WTC11 (cell line): ENCODE measurements at regions not wholly inside any gene's neighbourhood (a gene's known extent, or its start where the extent isn't known, plus 50 kb on each side); places are given as distances from the start of the nearest gene placed in this dataset.

Experiments used
- ATAC-seq: fragments of 200-7000 bp; cut with Tn5 transposase; 2 replicates; pipeline ENCODE4 v1.10.0; 2021; ENCODE audit warnings: mild to moderate bottlenecking, moderate library complexity
- CTCF ChIA-PET: fragments of 300-600 bp; sonication (Branson Sonifier 250); formaldehyde crosslinking; loops from one replicate; lab custom pipeline; 2021; ENCODE audit warnings: antibody characterized with exemption; lab: Charles Lee
- POLR2A ChIA-PET: fragments of 350-600 bp; sonication (Branson Sonifier 250); formaldehyde crosslinking; loops from one replicate; lab custom pipeline; 2021; ENCODE audit warnings: antibody characterized with exemption; lab: Charles Lee
- DNase-seq: peaks from one replicate; pipeline ENCODE4 v3.0.0; 2021; ENCODE audit warnings: low spot score
- H3K27ac Mint-ChIP-seq: 2 replicates; pipeline ENCODE4 v1.8.0; 2021; ENCODE audit warnings: mixed read lengths
- H3K27me3 Mint-ChIP-seq: 2 replicates; pipeline ENCODE4 v1.8.0; 2021; ENCODE audit warnings: low read depth, mild to moderate bottlenecking, moderate library complexity, mixed read lengths
- H3K36me3 Mint-ChIP-seq: 2 replicates; pipeline ENCODE4 v1.8.0; 2021; ENCODE audit warnings: mixed read lengths
- H3K4me1 Mint-ChIP-seq: 2 replicates; pipeline ENCODE4 v1.8.0; 2022; ENCODE audit warnings: mixed read lengths
- H3K4me3 Mint-ChIP-seq: 2 replicates; pipeline ENCODE4 v1.8.0; 2021; ENCODE audit warnings: mild to moderate bottlenecking, moderate library complexity, mixed read lengths
- H3K9me3 Mint-ChIP-seq: 2 replicates; pipeline ENCODE4 v1.8.0; 2021; ENCODE audit warnings: mixed read lengths
- CBFB ChIP-seq: sonication (generic); formaldehyde crosslinking; IDR thresholded peaks from 2 replicates; pipeline ENCODE4 v1.8.1; 2022; ENCODE audit warnings: mild to moderate bottlenecking, low read depth, missing genetic modification reagents
- CDX4 ChIP-seq: fragments of 250-450 bp; sonication (Bioruptor Pico); IDR thresholded peaks from 2 replicates; pipeline ENCODE4 v1.9.0; 2021; ENCODE audit warnings: moderate library complexity, mild to moderate bottlenecking, inconsistent platforms, borderline replicate concordance
- E2F4 ChIP-seq: sonication (generic); formaldehyde crosslinking; IDR thresholded peaks from 2 replicates; pipeline ENCODE4 v1.8.1; 2022; ENCODE audit warnings: low read depth, mild to moderate bottlenecking, moderate library complexity, missing genetic modification reagents, borderline replicate concordance
- FOXJ3 ChIP-seq: sonication (generic); formaldehyde crosslinking; IDR thresholded peaks from 2 replicates; pipeline ENCODE4 v1.9.0; 2021; ENCODE audit warnings: missing genetic modification reagents, mild to moderate bottlenecking, borderline replicate concordance
- GABPB1 ChIP-seq: sonication (generic); formaldehyde crosslinking; IDR thresholded peaks from 2 replicates; pipeline ENCODE4 v1.8.1; 2023; ENCODE audit warnings: mild to moderate bottlenecking, missing genetic modification reagents
- HMGXB4 ChIP-seq: sonication (generic); formaldehyde crosslinking; IDR thresholded peaks from 2 replicates; pipeline ENCODE4 v1.8.1; 2023; ENCODE audit warnings: mild to moderate bottlenecking, moderate library complexity, missing genetic modification reagents
- KAT7 ChIP-seq: sonication (generic); formaldehyde crosslinking; IDR thresholded peaks from 2 replicates; pipeline ENCODE4 v1.8.1; 2023; ENCODE audit warnings: missing genetic modification reagents, mild to moderate bottlenecking, borderline replicate concordance
- MYBL2 ChIP-seq: sonication (generic); formaldehyde crosslinking; IDR thresholded peaks from 2 replicates; pipeline ENCODE4 v1.8.1; 2023; ENCODE audit warnings: mild to moderate bottlenecking, moderate library complexity, missing genetic modification reagents
- NR3C1 ChIP-seq: sonication (generic); formaldehyde crosslinking; conservative IDR thresholded peaks from 2 replicates; pipeline ENCODE4 v1.8.1; 2023; ENCODE audit warnings: low read depth, mild to moderate bottlenecking, missing genetic modification reagents
- OVOL2 ChIP-seq: fragments of 250-450 bp; sonication (Bioruptor Pico); IDR thresholded peaks from 2 replicates; pipeline ENCODE4 v1.9.0; 2021; ENCODE audit warnings: mild to moderate bottlenecking, borderline replicate concordance
- PRRX2 ChIP-seq: fragments of 250-450 bp; sonication (Bioruptor Pico); IDR thresholded peaks from 2 replicates; pipeline ENCODE4 v1.8.0; 2021; ENCODE audit warnings: mild to moderate bottlenecking
- SP1 ChIP-seq: sonication (generic); formaldehyde crosslinking; conservative IDR thresholded peaks from 2 replicates; pipeline ENCODE4 v1.8.1; 2022; ENCODE audit warnings: missing genetic modification reagents
- TCF7 ChIP-seq: sonication (generic); formaldehyde crosslinking; IDR thresholded peaks from 2 replicates; pipeline ENCODE4 v1.8.0; 2022; ENCODE audit warnings: mild to moderate bottlenecking, low read depth, missing genetic modification reagents, moderate library complexity
- TEAD4 ChIP-seq: sonication (generic); formaldehyde crosslinking; IDR thresholded peaks from 2 replicates; pipeline ENCODE4 v1.8.0; 2022; ENCODE audit warnings: mild to moderate bottlenecking, missing genetic modification reagents
- ZBTB43 ChIP-seq: sonication (generic); formaldehyde crosslinking; IDR thresholded peaks from 2 replicates; pipeline ENCODE4 v1.8.1; 2023; ENCODE audit warnings: mild to moderate bottlenecking, missing genetic modification reagents
- ZNF138 ChIP-seq: sonication (generic); formaldehyde crosslinking; conservative IDR thresholded peaks from 2 replicates; pipeline ENCODE4 v1.8.1; 2022; ENCODE audit warnings: mild to moderate bottlenecking, moderate library complexity, missing genetic modification reagents
- ZNF219 ChIP-seq: sonication (generic); formaldehyde crosslinking; IDR thresholded peaks from 2 replicates; pipeline ENCODE4 v1.8.0; 2023; ENCODE audit warnings: missing genetic modification reagents, mild to moderate bottlenecking, borderline replicate concordance
- ZNF232 ChIP-seq: sonication (generic); formaldehyde crosslinking; IDR thresholded peaks from 2 replicates; pipeline ENCODE4 v1.8.0; 2022; ENCODE audit warnings: mild to moderate bottlenecking, missing genetic modification reagents
- ZNF263 ChIP-seq: sonication (generic); formaldehyde crosslinking; IDR thresholded peaks from 2 replicates; pipeline ENCODE4 v1.8.1; 2022; ENCODE audit warnings: low read depth, mild to moderate bottlenecking, moderate library complexity, missing genetic modification reagents
- ZNF317 ChIP-seq: sonication (generic); formaldehyde crosslinking; IDR thresholded peaks from 2 replicates; pipeline ENCODE4 v1.8.1; 2023; ENCODE audit warnings: low read depth, mild to moderate bottlenecking, moderate library complexity, missing genetic modification reagents, borderline replicate concordance
- ZNF423 ChIP-seq: fragments of 250-450 bp; sonication (Bioruptor Pico); IDR thresholded peaks from 2 replicates; pipeline ENCODE4 v2.1.2; 2022; ENCODE audit warnings: mild to moderate bottlenecking, moderate library complexity
- TF ChIP-seq, protein P1 (sequence below): fragments of 250-450 bp; sonication (Bioruptor Pico); IDR thresholded peaks from 2 replicates; pipeline ENCODE4 v1.9.0; 2021; ENCODE audit warnings: mild to moderate bottlenecking
- TF ChIP-seq, protein P2 (sequence below): sonication (generic); formaldehyde crosslinking; conservative IDR thresholded peaks from 2 replicates; pipeline ENCODE4 v1.8.1; 2022; ENCODE audit warnings: mild to moderate bottlenecking, missing genetic modification reagents

GRCh38 chr10:123443924-123444323, 222.2 kb upstream of the GPR26 start:
- ChIA-PET POLR2A (no interaction called here), CTCF (no interaction called here)
- H3K4me1 Mint-ChIP-seq, result no peaks in the 10 kb centered on the region
- no peaks in the 10 kb centered on the region for H3K27me3 Mint-ChIP-seq
- H3K27ac Mint-ChIP-seq, result no peak overlapping the region
- ATAC-seq, result no peak
- H3K4me3 Mint-ChIP-seq, result no peak overlapping the region
- no peaks in the 10 kb centered on the region for H3K36me3 Mint-ChIP-seq
- DNase-seq, result no peak
- H3K9me3 Mint-ChIP-seq, result no peaks in the 10 kb centered on the region
- no peak for TF ChIP-seq TCF7 (CRISPR knock-in tag)
- TF ChIP-seq, protein P1, sequence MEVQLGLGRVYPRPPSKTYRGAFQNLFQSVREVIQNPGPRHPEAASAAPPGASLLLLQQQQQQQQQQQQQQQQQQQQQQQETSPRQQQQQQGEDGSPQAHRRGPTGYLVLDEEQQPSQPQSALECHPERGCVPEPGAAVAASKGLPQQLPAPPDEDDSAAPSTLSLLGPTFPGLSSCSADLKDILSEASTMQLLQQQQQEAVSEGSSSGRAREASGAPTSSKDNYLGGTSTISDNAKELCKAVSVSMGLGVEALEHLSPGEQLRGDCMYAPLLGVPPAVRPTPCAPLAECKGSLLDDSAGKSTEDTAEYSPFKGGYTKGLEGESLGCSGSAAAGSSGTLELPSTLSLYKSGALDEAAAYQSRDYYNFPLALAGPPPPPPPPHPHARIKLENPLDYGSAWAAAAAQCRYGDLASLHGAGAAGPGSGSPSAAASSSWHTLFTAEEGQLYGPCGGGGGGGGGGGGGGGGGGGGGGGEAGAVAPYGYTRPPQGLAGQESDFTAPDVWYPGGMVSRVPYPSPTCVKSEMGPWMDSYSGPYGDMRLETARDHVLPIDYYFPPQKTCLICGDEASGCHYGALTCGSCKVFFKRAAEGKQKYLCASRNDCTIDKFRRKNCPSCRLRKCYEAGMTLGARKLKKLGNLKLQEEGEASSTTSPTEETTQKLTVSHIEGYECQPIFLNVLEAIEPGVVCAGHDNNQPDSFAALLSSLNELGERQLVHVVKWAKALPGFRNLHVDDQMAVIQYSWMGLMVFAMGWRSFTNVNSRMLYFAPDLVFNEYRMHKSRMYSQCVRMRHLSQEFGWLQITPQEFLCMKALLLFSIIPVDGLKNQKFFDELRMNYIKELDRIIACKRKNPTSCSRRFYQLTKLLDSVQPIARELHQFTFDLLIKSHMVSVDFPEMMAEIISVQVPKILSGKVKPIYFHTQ (CRISPR knock-in tag), result no peak
- TF ChIP-seq ZNF423 (CRISPR knock-in tag), result peak; percentile 60
- no peak for TF ChIP-seq KAT7 (CRISPR knock-in tag)
- TF ChIP-seq E2F4, result no peak
- TF ChIP-seq NR3C1, result no peak
- no peak for TF ChIP-seq MYBL2 (CRISPR knock-in tag)
- TF ChIP-seq ZNF317 (CRISPR knock-in tag), result no peak

GRCh38 chr10:123445261-123445775, 220.8 kb upstream of the GPR26 start:
- no peaks in the 10 kb centered on the region for H3K27me3 Mint-ChIP-seq
- no peaks in the 10 kb centered on the region for H3K9me3 Mint-ChIP-seq
- H3K4me3 Mint-ChIP-seq, result no peak overlapping the region
- no peak overlapping the region for H3K27ac Mint-ChIP-seq
- TF ChIP-seq CDX4 (CRISPR knock-in tag), result no peak
- no peak for TF ChIP-seq OVOL2 (CRISPR knock-in tag)
- no peak for TF ChIP-seq ZNF232 (CRISPR knock-in tag)
- TF ChIP-seq TEAD4 (CRISPR knock-in tag), result no peak
- TF ChIP-seq FOXJ3, result no peak
- TF ChIP-seq ZNF219 (CRISPR knock-in tag), result no peak
- TF ChIP-seq SP1 (CRISPR knock-in tag), result no peak
- TF ChIP-seq GABPB1, result no peak
- TF ChIP-seq, protein P2, sequence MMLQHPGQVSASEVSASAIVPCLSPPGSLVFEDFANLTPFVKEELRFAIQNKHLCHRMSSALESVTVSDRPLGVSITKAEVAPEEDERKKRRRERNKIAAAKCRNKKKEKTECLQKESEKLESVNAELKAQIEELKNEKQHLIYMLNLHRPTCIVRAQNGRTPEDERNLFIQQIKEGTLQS (CRISPR knock-in tag), result no peak
- no peak for TF ChIP-seq E2F4
- TF ChIP-seq HMGXB4, result no peak
- no peak for TF ChIP-seq PRRX2
- no peak for TF ChIP-seq ZNF138 (CRISPR knock-in tag)
- no peak for TF ChIP-seq ZNF263
- no peak for TF ChIP-seq CBFB
- no peak for TF ChIP-seq ZBTB43 (CRISPR knock-in tag)
- DNase-seq (no peak), ATAC-seq (no peak)
- no peaks in the 10 kb centered on the region for H3K4me1 Mint-ChIP-seq
- CTCF ChIA-PET, result no interaction called here
- POLR2A ChIA-PET, result no interaction called here
- H3K36me3 Mint-ChIP-seq, result no peaks in the 10 kb centered on the region
